COR-L47 (cell line): ENCODE measurements at regions not wholly inside any gene's neighbourhood (a gene's known extent, or its start where the extent isn't known, plus 50 kb on each side); places are given as distances from the start of the nearest gene placed in this dataset.
"Not testable (repeated sequence)": the region's sequence is repeated elsewhere in the genome, so short reads cannot be mapped to it uniquely, and the experiment has no call there.

Experiments used
- DNase-seq: peaks from one replicate; lab custom pipeline; 2025; lab: John Stamatoyannopoulos, UW

GRCh38 chr3:25945836-25946235 is 155.9 kb downstream of the OXSM start:
- no peak for DNase-seq

- DNase-seq = no peak
Observed at GRCh38 chr3:25952133-25952532, 162.2 kb downstream of the OXSM start.

- no peak for DNase-seq
Observed at GRCh38 chr3:25957026-25957425, 167.1 kb downstream of the OXSM start.

GRCh38 chr3:25960776-25961175 is 170.9 kb downstream of the OXSM start:
- no peak for DNase-seq

- DNase-seq = no peak
Observed at GRCh38 chr3:25962255-25962654, 172.4 kb downstream of the OXSM start.

- DNase-seq = no peak
Observed at GRCh38 chr3:25964141-25964540, 174.3 kb downstream of the OXSM start.

- no peak for DNase-seq
Observed at GRCh38 chr3:25967385-25967784, 177.5 kb downstream of the OXSM start.

- DNase-seq = peak; percentile 70
Observed at GRCh38 chr3:25971736-25972135, 181.8 kb downstream of the OXSM start.

GRCh38 chr3:25973122-25973521 is 183.2 kb downstream of the OXSM start:
- DNase-seq = peak; percentile 22

- no peak for DNase-seq
Observed at GRCh38 chr3:25982756-25983155, 192.9 kb downstream of the OXSM start.

- DNase-seq = no peak
Observed at GRCh38 chr3:25985621-25986020, 195.7 kb downstream of the OXSM start.

GRCh38 chr3:25992606-25993005 is 202.7 kb downstream of the OXSM start:
- no peak for DNase-seq

- DNase-seq = peak; percentile 29
Observed at GRCh38 chr3:26004172-26004571, 214.3 kb downstream of the OXSM start.

GRCh38 chr3:26011276-26011675 is 221.4 kb downstream of the OXSM start:
- DNase-seq = no peak

- no peak for DNase-seq
Observed at GRCh38 chr3:26012241-26012745, 222.4 kb downstream of the OXSM start.

- DNase-seq = no peak
Observed at GRCh38 chr3:26015752-26016151, 225.9 kb downstream of the OXSM start.

- no peak for DNase-seq
Observed at GRCh38 chr3:26018889-26019288, 229.0 kb downstream of the OXSM start.

GRCh38 chr3:26024206-26024605 is 234.3 kb downstream of the OXSM start:
- not testable (repeated sequence) for DNase-seq

- no peak for DNase-seq
Observed at GRCh38 chr3:26029321-26029720, 239.4 kb downstream of the OXSM start.

- not testable (repeated sequence) for DNase-seq
Observed at GRCh38 chr3:26042126-26042525, 252.2 kb downstream of the OXSM start.

- DNase-seq = no peak
Observed at GRCh38 chr3:26049951-26050350, 260.1 kb downstream of the OXSM start.

- no peak for DNase-seq
Observed at GRCh38 chr3:26050776-26051175, 260.9 kb downstream of the OXSM start.

GRCh38 chr3:26058901-26059321 is 269.0 kb downstream of the OXSM start:
- no peak for DNase-seq

- DNase-seq = no peak
Observed at GRCh38 chr3:26061947-26062346, 272.1 kb downstream of the OXSM start.

GRCh38 chr3:26064297-26064696 is 274.4 kb downstream of the OXSM start:
- no peak for DNase-seq
